Panc1 (cell line): ENCODE measurements at regions not wholly inside any gene's neighbourhood (a gene's known extent, or its start where the extent isn't known, plus 50 kb on each side); places are given as distances from the start of the nearest gene placed in this dataset.

ENCODE experiments used
- CTCF ChIP-seq: fragments of 450-650 bp; IDR thresholded peaks from 2 replicates; pipeline ENCODE4 v1.5.1; 2017; ENCODE audit warnings: mild to moderate bottlenecking
- POLR2AphosphoS5 ChIP-seq: IDR thresholded peaks from 2 replicates; pipeline ENCODE4 v1.6.1; 2012; ENCODE audit warnings: mild to moderate bottlenecking, low read depth, low read length, moderate library complexity
- SIN3A ChIP-seq: IDR thresholded peaks from 2 replicates; pipeline ENCODE4 v1.6.1; 2012; ENCODE audit warnings: low read depth, mild to moderate bottlenecking, low read length, moderate library complexity, borderline replicate concordance; ENCODE audit not compliant: insufficient read depth
- TCF7L2 ChIP-seq: IDR thresholded peaks from 2 replicates; pipeline ENCODE4 v1.6.1; 2011; ENCODE audit warnings: mild to moderate bottlenecking, low read depth, low read length, inconsistent platforms

- TF ChIP-seq SIN3A (no peak), CTCF (no peak), POLR2AphosphoS5 (no peak), TCF7L2 (no peak)
These were observed 135.2 kb upstream of the GADL1 start for GRCh38 chr3:31029706-31030105.
